Left ventricle myocardium superior (tissue), 1 donor: ENCODE measurements at regions not wholly inside any gene's neighbourhood (a gene's known extent, or its start where the extent isn't known, plus 50 kb on each side); places are given as distances from the start of the nearest gene placed in this dataset.
A peak's percentile ranks its signal among the peaks of the same experiment; 100 is the strongest.

Experiments
- ATAC-seq: fragments of 200-7000 bp; cut with Tn5 transposase; one replicate; pipeline ENCODE4 v1.9.1; 2020; ENCODE audit warnings: mild to moderate bottlenecking, moderate library complexity
- DNase-seq: peaks from one replicate; pipeline ENCODE4 v3.0.0-alpha.2; 2020
- intact Hi-C: fragments of 100-400 bp; cut with micrococcal nuclease; formaldehyde crosslinking; loops from one replicate; pipeline ENCODE4 v1.11.0; 2022
- donor health status: DM: no; HTN: yes; CAD: no; lungs with severe emphysema.

GRCh38 chr2:34998741-34999140, 1356.8 kb upstream of the CRIM1 start:
- ATAC-seq (no peak), DNase-seq (no peak)
- intact Hi-C loops = no loop called here

GRCh38 chr2:34997779-34998178, 1357.8 kb upstream of the CRIM1 start:
- intact Hi-C loops = no loop called here
- DNase-seq (no peak), ATAC-seq (no peak)

- intact Hi-C loops = no loop called here
- no peak for DNase-seq
- no peak for ATAC-seq
These were observed 1360.4 kb upstream of the CRIM1 start for GRCh38 chr2:34995196-34995595.

GRCh38 chr2:34991508-34992274, 1363.9 kb upstream of the CRIM1 start:
- ATAC-seq (no peak), DNase-seq (no peak)
- intact Hi-C loops = no loop called here

- no peak for ATAC-seq
- no peak for DNase-seq
- intact Hi-C loops = no loop called here
These were observed 1370.1 kb upstream of the CRIM1 start for GRCh38 chr2:34985474-34985873.

- intact Hi-C loops = no loop called here
- ATAC-seq (no peak), DNase-seq (no peak)
These were observed 1374.9 kb upstream of the CRIM1 start for GRCh38 chr2:34980689-34981088.

GRCh38 chr2:34979148-34979547, 1376.4 kb upstream of the CRIM1 start:
- DNase-seq = no peak
- intact Hi-C loops = no loop called here
- no peak for ATAC-seq

GRCh38 chr2:34961822-34962221, 1362.7 kb upstream of the FAM98A start:
- no peak for ATAC-seq
- intact Hi-C loops = no loop called here
- no peak for DNase-seq

GRCh38 chr2:34954758-34955157, 1355.7 kb upstream of the FAM98A start:
- DNase-seq (no peak), ATAC-seq (no peak)
- intact Hi-C loops = no loop called here

- no peak for DNase-seq
- no peak for ATAC-seq
- intact Hi-C loops = no loop called here
These were observed 1351.7 kb upstream of the FAM98A start for GRCh38 chr2:34950797-34951196.

GRCh38 chr2:34949316-34949715, 1350.2 kb upstream of the FAM98A start:
- DNase-seq = no peak
- ATAC-seq = no peak
- intact Hi-C loops = no loop called here

- no peak for ATAC-seq
- DNase-seq = no peak
- intact Hi-C loops = no loop called here
These were observed 1337.0 kb upstream of the FAM98A start for GRCh38 chr2:34936089-34936488.

GRCh38 chr2:34912084-34912483, 1313.0 kb upstream of the FAM98A start:
- no peak for DNase-seq
- no peak for ATAC-seq
- intact Hi-C loops = no loop called here

GRCh38 chr2:34909992-34910705, 1311.0 kb upstream of the FAM98A start:
- ATAC-seq (no peak), DNase-seq (no peak)
- intact Hi-C loops = no loop called here

- intact Hi-C loops = no loop called here
- ATAC-seq (no peak), DNase-seq (no peak)
These were observed 1308.7 kb upstream of the FAM98A start for GRCh38 chr2:34907812-34908211.

GRCh38 chr2:34901739-34902138, 1302.6 kb upstream of the FAM98A start:
- intact Hi-C loops = no loop called here
- DNase-seq (no peak), ATAC-seq (peak; percentile 63)

- intact Hi-C loops = no loop called here
- peak; percentile 46 for ATAC-seq
- no peak for DNase-seq
These were observed 1300.0 kb upstream of the FAM98A start for GRCh38 chr2:34899079-34899478.

- peak; percentile 90 for ATAC-seq
- intact Hi-C loops = no loop called here
- DNase-seq = no peak
These were observed 1293.7 kb upstream of the FAM98A start for GRCh38 chr2:34892766-34893165.

GRCh38 chr2:34892256-34892655, 1293.2 kb upstream of the FAM98A start:
- ATAC-seq (peak; percentile 67), DNase-seq (no peak)
- intact Hi-C loops = no loop called here

GRCh38 chr2:34875091-34875745, 1276.1 kb upstream of the FAM98A start:
- intact Hi-C loops = no loop called here
- ATAC-seq (no peak), DNase-seq (no peak)
